NCI-H82 treated with DMSO at 0.1 percent for 48 hours (cell line): ENCODE measurements at regions not wholly inside any gene's neighbourhood (a gene's known extent, or its start where the extent isn't known, plus 50 kb on each side); places are given as distances from the start of the nearest gene placed in this dataset.

Experiments used
- DNase-seq: peaks from one replicate; lab custom pipeline; 2025; ENCODE audit not compliant: unreplicated experiment; lab: John Stamatoyannopoulos, UW

DNA sequence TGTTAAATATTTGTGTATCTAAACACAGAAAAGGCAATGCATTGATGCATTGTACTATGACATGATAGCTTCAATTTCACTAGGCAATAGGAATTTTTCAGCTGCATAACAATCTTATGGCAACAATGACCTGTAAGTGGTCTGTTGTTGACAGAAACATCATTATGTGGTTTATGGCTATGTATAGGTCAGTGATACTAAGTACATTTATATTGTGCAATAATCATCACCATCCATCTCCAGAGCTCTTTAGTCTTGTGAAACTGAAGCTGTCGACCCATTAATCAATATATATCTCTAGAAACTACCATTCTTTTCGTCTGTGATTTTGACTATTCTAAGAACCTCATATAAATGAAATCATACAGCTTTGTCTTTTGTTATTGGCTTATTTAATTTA, 200.1 kb upstream of the ZNF717 start:
- DNase-seq, result no peak

GRCh38 chr3:76010252-76010651, 224.9 kb upstream of the ZNF717 start:
- DNase-seq, result no peak

DNA sequence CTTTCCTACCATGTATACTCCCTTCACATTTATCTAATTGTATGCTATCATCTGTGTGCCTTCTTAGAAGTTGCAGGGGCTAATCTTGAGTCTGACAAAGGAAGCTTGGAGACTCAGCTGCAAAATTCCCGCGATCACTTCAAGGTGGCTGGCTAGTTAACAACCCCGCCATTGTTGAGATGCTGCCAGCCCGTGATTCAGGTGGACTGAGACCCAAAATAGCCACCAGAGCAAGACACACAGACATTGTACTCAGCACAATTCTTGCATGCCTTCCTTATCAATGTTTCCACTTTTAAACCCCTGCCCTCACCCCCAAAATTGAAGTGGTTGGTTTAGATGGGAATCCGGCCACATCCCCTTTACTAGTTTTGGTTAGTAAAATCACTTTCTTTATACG, 225.8 kb upstream of the ZNF717 start:
- DNase-seq, result no peak

DNA sequence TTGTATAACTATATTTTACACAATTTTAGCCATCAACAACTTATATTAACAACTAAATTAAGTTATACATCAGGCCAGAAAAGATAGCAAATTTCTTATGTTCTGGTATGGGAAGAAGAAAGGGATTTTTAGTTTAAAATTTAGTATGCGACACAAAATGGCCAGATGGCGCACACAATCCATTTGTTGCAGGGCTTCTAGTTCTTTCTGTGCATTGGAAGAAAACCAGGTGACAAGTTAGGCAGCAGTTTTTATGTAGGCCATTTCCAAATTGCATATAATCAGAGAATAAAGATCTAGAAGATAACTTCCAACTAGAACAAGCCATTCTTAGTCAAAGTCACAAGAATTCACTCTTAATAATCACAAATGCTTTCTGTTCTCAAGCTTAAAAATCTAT, 230.1 kb upstream of the ZNF717 start:
- DNase-seq, result no peak

- DNase-seq, result no peak
Observed at GRCh38 chr3:76016111-76016510, 230.8 kb upstream of the ZNF717 start.

DNA sequence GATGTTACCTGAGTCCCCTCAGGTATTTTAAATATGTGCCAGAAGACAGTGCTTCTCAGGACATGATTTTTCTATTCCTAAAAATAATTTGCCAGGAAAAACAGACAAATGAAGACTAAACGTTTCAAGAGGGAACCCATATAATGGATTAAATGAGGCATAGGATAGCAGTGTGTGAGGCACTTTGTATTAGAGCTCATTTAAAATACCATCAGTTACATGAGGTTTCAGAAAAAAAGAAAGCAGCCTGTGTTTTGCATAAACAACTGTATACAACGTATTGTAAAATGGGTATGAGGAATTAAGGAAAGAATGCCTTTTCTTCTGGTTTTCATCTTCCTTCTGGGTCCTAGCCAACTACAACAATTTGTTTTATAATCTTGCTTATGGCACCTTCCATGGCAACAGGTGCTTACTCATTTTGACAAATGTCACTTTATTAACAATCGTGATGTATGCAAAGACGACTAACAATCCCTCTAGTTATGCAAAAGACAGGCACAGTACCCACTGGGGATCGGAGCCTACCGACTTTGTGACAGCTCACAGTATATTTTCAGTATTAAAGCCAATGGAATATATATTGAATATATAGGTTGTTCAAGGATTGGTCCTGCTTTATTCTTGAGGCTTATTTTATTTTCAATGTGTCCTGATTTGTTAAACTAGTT, 231.6 kb upstream of the ZNF717 start:
- DNase-seq, result no peak

GRCh38 chr3:76021376-76021775, 236.0 kb upstream of the ZNF717 start:
- no peak for DNase-seq

GRCh38 chr3:76024640-76025039, 239.3 kb upstream of the ZNF717 start:
- no peak for DNase-seq

GRCh38 chr3:76025561-76025960, 240.2 kb upstream of the ZNF717 start:
- DNase-seq, result no peak

GRCh38 chr3:76026379-76026778, 241.0 kb upstream of the ZNF717 start:
- no peak for DNase-seq

GRCh38 chr3:76028774-76029173, 243.4 kb upstream of the ZNF717 start:
- DNase-seq, result no peak

DNA sequence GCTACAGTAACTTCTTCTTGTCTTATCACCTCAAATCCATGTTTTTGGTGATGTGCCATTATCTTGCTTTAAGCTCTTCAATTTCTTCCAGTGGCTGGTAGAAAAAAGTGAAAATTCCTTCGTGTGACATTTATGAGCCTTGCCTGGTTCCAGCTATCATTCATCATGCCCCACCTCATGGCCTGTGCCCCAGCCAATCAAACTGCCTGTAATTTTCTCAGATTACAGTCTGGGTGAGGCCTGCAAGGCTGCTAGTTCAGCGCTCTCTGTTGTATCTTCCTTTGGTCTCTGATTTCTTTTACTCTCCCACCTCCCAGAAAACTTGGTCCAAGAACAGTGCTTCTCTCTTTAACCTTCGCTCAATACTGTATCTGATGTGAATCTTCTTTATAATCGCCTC, 249.3 kb upstream of the ZNF717 start:
- no peak for DNase-seq

DNA sequence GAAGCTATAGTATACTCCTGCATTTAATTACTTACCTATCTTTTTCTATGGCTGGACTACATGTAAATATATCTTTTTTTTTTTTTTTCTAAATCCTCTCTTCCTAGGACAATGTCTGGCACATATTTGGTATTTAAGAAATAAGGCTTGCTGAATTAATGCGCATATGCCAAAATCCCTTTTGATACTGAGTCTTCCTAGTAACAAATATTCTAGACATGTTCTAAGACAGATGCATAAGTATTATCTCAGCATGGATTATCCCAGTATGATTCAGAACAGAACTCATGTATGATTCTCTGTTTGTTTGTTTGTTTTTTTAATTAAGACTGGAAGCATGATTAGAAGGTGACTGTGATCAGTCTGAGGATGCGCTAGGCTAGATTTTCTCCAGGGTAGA, 249.8 kb upstream of the ZNF717 start:
- no peak for DNase-seq

- no peak for DNase-seq
Observed at GRCh38 chr3:76038949-76039348, 253.6 kb upstream of the ZNF717 start.

DNA sequence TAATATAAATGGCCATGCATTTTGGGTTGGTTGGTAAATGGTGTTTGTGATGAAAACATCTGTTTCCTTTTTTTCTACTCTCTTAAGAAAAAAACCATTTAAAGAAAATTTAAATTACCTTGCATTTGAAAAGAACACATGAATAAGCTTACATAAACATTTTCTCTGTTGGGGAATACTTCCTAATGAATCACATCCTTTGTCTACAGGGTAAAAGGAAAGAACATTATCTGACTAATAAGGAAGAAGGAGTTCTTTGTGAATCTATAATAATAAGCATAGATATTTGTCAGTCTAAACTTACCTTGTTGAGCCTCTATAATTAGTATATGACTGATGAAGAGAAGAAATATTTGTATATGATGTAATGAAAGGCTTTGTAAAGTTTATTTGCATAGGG, 254.1 kb upstream of the ZNF717 start:
- DNase-seq, result no peak

GRCh38 chr3:76040946-76041345, 255.6 kb upstream of the ZNF717 start:
- DNase-seq, result no peak

- no peak for DNase-seq
Observed at GRCh38 chr3:76043746-76044145, 258.4 kb upstream of the ZNF717 start.

DNA sequence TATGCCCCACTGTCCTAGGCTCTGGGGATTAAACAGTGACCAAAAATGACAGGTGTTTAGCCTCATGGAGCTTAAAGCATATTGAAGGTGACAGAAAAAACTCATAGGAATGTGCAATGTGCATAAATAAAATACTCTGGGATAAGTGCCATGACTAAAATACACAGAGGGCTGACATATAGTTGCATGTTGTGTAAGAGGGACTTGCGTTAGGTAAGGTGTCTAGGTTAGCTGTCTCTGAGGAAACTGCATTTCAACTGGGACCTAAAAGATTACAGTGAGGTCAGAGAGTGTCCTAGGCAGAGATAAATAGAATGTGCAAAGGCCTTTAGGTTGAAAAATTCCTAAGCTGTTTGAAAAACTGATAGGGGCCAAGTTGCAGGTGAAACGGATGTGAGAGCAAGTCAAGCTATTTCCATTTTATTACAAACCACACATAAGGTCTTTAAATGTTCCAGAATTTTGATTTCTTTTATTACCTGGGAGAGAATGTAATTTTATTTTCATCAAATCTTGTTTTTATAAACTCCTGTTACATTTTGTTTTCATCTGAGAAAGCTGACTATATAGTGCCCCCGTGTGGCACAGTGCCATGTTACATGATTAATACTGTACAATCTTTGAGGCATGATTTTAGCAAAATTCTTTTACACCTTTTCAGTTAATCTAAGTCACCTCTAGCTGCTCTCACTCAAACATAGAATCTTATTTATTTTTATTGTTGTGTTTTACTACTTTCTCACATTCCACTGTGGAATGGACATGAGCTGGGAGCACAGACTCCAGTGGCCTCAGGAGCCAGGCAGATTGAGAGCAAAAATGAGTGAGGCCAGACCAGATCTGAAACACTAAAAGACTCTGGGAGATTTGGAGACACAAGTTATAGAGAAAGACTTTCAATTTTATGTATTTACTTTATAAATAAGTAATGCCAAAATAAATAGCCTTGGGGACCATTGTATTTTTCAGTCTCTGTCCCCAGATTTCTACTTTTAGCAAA, 259.6 kb upstream of the ZNF717 start:
- no peak for DNase-seq

GRCh38 chr3:76047368-76047767, 262.0 kb upstream of the ZNF717 start:
- peak; percentile 9 for DNase-seq

- no peak for DNase-seq
Observed at GRCh38 chr3:76049776-76050175, 264.4 kb upstream of the ZNF717 start.

DNA sequence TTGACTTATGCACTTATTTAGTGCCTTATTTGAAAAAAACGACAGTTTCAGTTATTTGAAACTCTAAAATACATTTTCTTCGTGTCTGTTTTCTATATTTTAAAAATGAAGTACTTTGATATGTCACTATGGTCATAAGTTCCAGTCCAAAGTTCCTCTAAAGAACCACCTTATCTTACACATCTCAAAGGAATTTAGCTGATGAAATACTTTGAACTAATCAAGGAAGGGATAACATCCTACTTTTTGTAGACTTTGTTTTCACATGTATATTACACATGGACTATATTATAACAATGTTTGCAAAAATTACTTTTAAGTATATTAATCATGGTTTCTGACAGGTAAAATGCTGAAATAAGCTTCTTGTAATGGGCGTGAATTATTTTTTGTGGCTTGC, 265.8 kb upstream of the ZNF717 start:
- no peak for DNase-seq

- no peak for DNase-seq
Observed at GRCh38 chr3:76054404-76054803, 269.1 kb upstream of the ZNF717 start.
